SK-N-MC (cell line): ENCODE measurements at regions not wholly inside any gene's neighbourhood (a gene's known extent, or its start where the extent isn't known, plus 50 kb on each side); places are given as distances from the start of the nearest gene placed in this dataset.
"Not testable (repeated sequence)": the region's sequence is repeated elsewhere in the genome, so short reads cannot be mapped to it uniquely, and the experiment has no call there.

ENCODE experiments used
- DNase-seq: peaks from one replicate; pipeline ENCODE4 v3.0.0-alpha.2; 2011; ENCODE audit warnings: low read depth, low spot score
- H3K27ac ChIP-seq: fragments of 200-600 bp; sonication (generic); 2 replicates; pipeline ENCODE4 v1.5.1; 2016; ENCODE audit warnings: mixed run types
- H3K36me3 ChIP-seq: fragments of 200-600 bp; sonication (generic); 2 replicates; pipeline ENCODE4 v1.6.1; 2017; ENCODE audit warnings: antibody characterized with exemption, low read length, mixed read lengths; ENCODE audit not compliant: insufficient read depth
- H3K4me3 ChIP-seq: fragments of 200-600 bp; sonication (generic); 2 replicates; pipeline ENCODE4 v1.5.1; 2016
- H3K9ac ChIP-seq: fragments of 200-600 bp; sonication (generic); 2 replicates; pipeline ENCODE4 v1.8.0; 2017; ENCODE audit warnings: mixed run types, mixed read lengths; ENCODE audit not compliant: insufficient read length
- H3K9me3 ChIP-seq: fragments of 200-600 bp; sonication (generic); 2 replicates; pipeline ENCODE4 v1.6.1; 2017; ENCODE audit warnings: low read depth, mild to moderate bottlenecking, antibody characterized with exemption, low read length, moderate library complexity, mixed read lengths
- EZH2 ChIP-seq: fragments of 200-600 bp; sonication (generic); IDR thresholded peaks from one replicate; pipeline ENCODE4 v1.6.1; 2017; ENCODE audit warnings: antibody characterized with exemption
- FOXP2 ChIP-seq: optimal IDR thresholded peaks from 2 replicates; pipeline ENCODE3; 2011; ENCODE audit warnings: mild to moderate bottlenecking, moderate library complexity; ENCODE audit not compliant: insufficient read depth; ENCODE audit errors: extremely low read length, control extremely low read depth
- POLR2AphosphoS5 ChIP-seq: IDR thresholded peaks from 2 replicates; pipeline ENCODE4 v1.6.1; 2012; ENCODE audit warnings: mild to moderate bottlenecking, low read depth, low read length, borderline replicate concordance

DNA sequence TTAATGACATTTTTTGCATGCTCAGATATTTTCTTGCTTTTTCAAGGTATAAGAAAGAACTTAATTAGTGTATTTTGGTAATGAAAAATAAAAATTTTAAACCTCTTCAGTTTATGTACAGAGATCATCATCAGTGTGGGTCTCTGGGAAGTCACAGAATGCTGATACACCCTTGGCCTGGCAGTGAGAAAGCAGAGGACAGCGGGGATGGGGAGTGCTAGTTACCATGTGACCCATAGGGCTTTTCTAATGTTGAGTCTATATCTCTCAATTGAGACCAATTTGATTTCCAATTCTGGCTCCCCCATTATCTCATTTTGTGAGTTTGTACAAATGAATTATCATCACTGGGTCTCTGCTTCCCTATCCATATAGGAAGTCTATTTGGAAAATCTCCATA is 305.7 kb downstream of the CYRIA start:
- no peak overlapping the region for H3K4me3 ChIP-seq
- no peak overlapping the region for H3K9ac ChIP-seq
- H3K36me3 ChIP-seq = no peaks in the 10 kb centered on the region
- DNase-seq = no peak
- 0 out of 2 replicates have a peak, but pooled peaks cover 3% of the 10 kb centered on the region for H3K9me3 ChIP-seq
- TF ChIP-seq FOXP2 = no peak
- no peak for TF ChIP-seq EZH2
- no peak for TF ChIP-seq POLR2AphosphoS5
- H3K27ac ChIP-seq = no peak overlapping the region

DNA sequence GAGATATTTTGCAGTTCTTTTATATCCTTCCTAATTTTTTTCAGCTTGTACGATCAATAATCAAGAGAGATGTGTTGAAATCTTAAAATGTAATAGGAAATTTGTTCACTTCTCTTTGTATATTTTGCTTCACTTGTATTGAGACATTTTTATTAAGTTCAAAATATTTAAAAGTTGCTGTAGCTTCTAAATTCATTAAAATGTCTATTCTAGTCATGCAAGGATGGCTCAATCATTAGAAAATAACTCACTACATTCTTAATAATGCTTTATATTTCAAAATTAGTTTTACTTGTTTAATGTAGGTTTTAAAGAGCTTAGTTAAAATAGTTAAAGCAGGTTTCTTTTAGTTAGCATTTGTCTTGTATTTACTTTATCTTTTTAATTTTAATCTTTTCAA is 308.4 kb downstream of the CYRIA start:
- DNase-seq = no peak
- Histone ChIP-seq H3K4me3 (no peak overlapping the region), H3K27ac (no peak overlapping the region), H3K9me3 (0 out of 2 replicates have a peak, but pooled peaks cover 3% of the 10 kb centered on the region), H3K9ac (no peak overlapping the region), H3K36me3 (no peaks in the 10 kb centered on the region)
- TF ChIP-seq POLR2AphosphoS5 = no peak
- no peak for TF ChIP-seq FOXP2
- no peak for TF ChIP-seq EZH2

DNA sequence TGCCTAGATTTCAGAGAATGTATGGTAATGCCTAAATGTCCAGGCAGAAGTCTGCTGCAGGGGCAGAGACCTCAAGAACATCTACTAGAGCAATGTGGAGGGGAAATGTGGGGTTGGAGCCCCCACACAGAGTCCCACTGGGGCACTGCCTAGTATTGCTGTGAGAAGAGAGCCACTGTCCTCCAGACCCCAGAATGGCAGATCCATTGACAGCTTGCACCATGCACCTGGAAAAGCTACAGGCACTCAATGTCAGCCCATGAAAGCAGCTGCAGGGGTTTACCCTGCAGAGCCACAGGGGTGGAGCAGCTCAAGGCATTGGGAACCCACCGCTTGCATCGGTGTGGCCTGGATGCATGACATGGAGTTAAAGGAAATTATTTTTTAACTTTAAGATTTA is 314.1 kb downstream of the CYRIA start:
- Histone ChIP-seq H3K27ac (no peak overlapping the region), H3K9me3 (no peaks in the 10 kb centered on the region), H3K9ac (no peak overlapping the region), H3K36me3 (no peaks in the 10 kb centered on the region), H3K4me3 (no peak overlapping the region)
- TF ChIP-seq POLR2AphosphoS5 = no peak
- no peak for TF ChIP-seq EZH2
- no peak for TF ChIP-seq FOXP2
- DNase-seq = no peak

DNA sequence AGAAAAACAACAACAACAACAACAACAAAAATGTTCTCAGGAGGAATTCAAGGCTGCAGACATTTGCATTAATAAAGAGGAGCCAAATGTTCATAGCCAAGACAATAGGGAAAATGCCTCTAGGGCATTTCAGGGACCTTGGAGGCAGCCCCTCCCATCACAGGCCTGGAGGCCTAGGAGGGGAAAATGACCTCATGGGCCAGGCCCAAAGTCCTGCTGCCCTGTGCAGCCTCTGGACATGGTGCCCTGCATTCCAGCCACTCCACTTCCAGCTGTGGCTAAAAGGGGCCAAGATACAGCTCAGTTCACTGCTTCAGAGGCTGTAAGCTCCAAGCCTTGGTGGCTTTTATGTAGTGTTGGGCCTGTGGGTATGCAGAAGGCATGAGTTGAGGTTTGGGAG is 314.5 kb downstream of the CYRIA start:
- no peaks in the 10 kb centered on the region for H3K36me3 ChIP-seq
- no peak overlapping the region for H3K9ac ChIP-seq
- no peak overlapping the region for H3K4me3 ChIP-seq
- no peak overlapping the region for H3K27ac ChIP-seq
- DNase-seq = no peak
- H3K9me3 ChIP-seq = no peaks in the 10 kb centered on the region
- TF ChIP-seq POLR2AphosphoS5 (no peak), FOXP2 (no peak), EZH2 (no peak)

DNA sequence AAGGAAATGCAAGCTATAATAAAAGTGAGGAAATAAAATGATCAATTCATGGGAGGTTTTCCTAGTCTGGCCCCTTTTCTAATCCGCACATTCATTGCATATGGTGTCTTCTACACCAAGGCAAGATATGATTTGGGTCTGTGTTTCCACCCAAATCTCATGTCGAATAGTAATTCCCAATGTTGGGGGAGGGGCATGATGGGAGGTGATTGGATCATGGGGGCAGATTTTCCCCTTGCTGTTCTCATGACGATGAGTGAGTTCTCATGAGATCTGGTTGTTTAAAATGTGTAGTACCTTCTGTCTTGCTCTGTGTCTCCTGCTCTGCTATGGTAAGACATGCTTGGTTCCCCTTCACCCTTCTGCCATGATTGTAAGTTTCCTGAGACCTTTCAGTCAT is 315.4 kb downstream of the CYRIA start:
- H3K9ac ChIP-seq = no peak overlapping the region
- no peak overlapping the region for H3K4me3 ChIP-seq
- H3K9me3 ChIP-seq = no peaks in the 10 kb centered on the region
- DNase-seq = no peak
- TF ChIP-seq FOXP2 = no peak
- TF ChIP-seq POLR2AphosphoS5 = no peak
- no peak for TF ChIP-seq EZH2
- no peak overlapping the region for H3K27ac ChIP-seq
- no peaks in the 10 kb centered on the region for H3K36me3 ChIP-seq

DNA sequence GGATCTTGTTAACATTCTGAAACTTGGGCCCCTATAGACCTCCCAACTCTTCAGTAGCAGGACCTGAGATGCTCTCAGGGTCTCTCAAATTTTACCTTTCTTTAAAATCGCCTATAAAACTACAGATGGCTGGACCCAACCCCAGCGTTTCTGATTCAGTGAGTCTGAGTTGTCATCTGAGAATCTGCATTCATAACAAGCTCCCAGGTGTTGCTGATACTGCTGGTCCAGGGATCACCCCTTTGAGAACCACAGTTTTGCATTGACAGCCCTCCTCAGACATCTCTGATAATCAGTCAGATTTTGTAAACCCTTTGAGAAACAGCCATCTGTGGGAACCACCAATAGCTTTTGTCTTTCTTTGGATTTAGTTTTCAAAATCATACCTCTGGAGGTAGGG is 315.8 kb downstream of the CYRIA start:
- no peak overlapping the region for H3K9ac ChIP-seq
- no peaks in the 10 kb centered on the region for H3K9me3 ChIP-seq
- no peak overlapping the region for H3K4me3 ChIP-seq
- TF ChIP-seq EZH2 (no peak), POLR2AphosphoS5 (no peak), FOXP2 (no peak)
- DNase-seq = no peak
- no peaks in the 10 kb centered on the region for H3K36me3 ChIP-seq
- H3K27ac ChIP-seq = no peak overlapping the region

DNA sequence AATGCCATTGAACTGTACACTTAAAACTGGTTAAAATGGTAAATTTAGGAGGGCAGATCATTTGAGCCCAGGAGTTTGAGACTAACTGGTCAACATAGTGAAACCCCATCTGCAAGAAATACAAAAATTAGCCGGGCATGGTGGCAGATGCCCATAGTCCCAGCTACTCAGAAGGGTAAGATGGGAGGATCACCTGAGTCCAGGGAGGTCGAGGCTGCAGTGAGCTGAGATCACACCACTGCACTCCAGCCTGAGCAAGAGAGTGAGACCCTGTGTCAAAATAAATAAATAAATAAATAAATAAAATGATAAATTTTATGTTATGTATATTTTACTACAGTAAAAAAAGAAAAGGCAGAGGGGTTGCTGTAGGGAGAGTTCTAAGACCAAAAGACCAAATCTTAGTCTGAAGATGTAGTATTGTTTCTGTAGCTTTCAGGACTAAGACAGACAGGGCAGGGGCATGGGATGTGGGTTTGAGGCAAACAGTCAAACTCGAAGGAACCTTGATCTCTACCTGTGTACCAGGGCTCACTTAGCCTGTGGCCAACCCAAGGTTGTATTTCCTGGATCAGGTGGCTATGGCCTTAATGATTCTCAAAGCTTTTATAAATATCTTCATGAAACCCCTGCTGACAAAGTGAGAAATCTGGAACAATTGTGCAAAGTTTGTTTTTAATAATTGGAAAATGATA is 316.7 kb downstream of the CYRIA start:
- DNase-seq = no peak
- Histone ChIP-seq H3K9ac (no peak overlapping the region), H3K27ac (no peak overlapping the region)

DNA sequence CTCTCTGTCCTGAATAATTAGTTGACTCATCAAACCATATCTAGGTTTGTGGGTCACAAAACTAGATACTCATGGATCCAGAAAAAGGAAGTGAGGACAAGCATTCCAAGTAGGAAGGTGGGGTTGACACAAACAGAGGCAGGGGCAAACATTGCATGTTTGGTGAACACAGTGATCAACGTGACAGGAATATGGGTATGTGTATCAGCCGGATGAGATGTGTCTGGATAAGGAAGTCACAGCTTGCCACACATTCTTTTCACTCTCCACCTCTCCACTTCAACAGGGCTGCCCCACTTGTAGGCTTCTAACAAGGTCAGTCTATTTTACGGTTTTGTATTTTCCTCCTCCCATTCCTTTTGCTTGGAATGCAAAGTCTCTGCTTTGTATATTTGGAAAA is 319.0 kb downstream of the CYRIA start:
- no peaks in the 10 kb centered on the region for H3K9me3 ChIP-seq
- DNase-seq = no peak
- TF ChIP-seq FOXP2 (no peak), POLR2AphosphoS5 (no peak), EZH2 (no peak)

More for the DNA sequence above, 316.7 kb downstream of the CYRIA start:
- no peaks in the 10 kb centered on the region for H3K36me3 ChIP-seq
- H3K4me3 ChIP-seq = no peak overlapping the region
- no peaks in the 10 kb centered on the region for H3K9me3 ChIP-seq
- TF ChIP-seq FOXP2 (no peak), POLR2AphosphoS5 (no peak), EZH2 (no peak)

DNA sequence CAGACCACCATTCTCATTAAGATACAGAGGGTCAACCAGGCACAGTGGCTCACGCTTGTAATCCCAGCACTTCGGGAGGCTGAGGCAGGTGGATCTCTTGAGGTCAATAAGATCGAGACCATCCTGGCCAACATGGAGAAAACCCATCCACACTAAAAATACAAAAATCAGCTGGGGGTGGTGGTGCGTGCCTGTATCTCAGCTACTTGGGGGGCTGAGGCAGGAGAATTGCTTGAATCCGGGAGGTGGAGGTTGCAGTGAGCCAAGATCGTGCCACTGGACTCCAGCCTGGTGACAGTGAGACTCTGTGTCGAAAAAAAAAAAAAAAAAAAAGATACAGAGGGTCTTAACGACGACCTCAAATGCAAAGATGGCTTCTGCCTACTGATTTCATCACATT is 320.4 kb downstream of the CYRIA start:
- not testable (repeated sequence) for H3K36me3 ChIP-seq, DNase-seq, H3K27ac ChIP-seq, H3K4me3 ChIP-seq, H3K9me3 ChIP-seq, H3K9ac ChIP-seq

More for the DNA sequence above, 319.0 kb downstream of the CYRIA start:
- Histone ChIP-seq H3K27ac (no peak overlapping the region), H3K9ac (no peak overlapping the region), H3K36me3 (no peaks in the 10 kb centered on the region), H3K4me3 (no peak overlapping the region)
